ENCODE measurements at regions not wholly inside any gene's neighbourhood (a gene's known extent, or its start where the extent isn't known, plus 50 kb on each side); places are given as distances from the start of the nearest gene placed in this dataset.

GRCh38 chr5:3145641-3146040 lies 394.2 kb upstream of the IRX2 start:
- H3K4me3 ChIP-seq (ENCODE audit: low read depth, low read length), result no peak overlapping the region
- no peak for DNase-seq (ENCODE audit: low read depth)

GRCh38 chr5:3143382-3143781 lies 391.9 kb upstream of the IRX2 start:
- H3K4me3 ChIP-seq (ENCODE audit: low read depth, low read length), result no peak overlapping the region
- no peak for DNase-seq (ENCODE audit: low read depth)

GRCh38 chr5:3142261-3143027 lies 391.0 kb upstream of the IRX2 start:
- no peak overlapping the region for H3K4me3 ChIP-seq (ENCODE audit: low read depth, low read length)
- DNase-seq (ENCODE audit: low read depth), result no peak

GRCh38 chr5:3140117-3140516 lies 388.6 kb upstream of the IRX2 start:
- DNase-seq (ENCODE audit: low read depth), result no peak
- no peak overlapping the region for H3K4me3 ChIP-seq (ENCODE audit: low read depth, low read length)

- no peak overlapping the region for H3K4me3 ChIP-seq (ENCODE audit: low read depth, low read length)
- no peak for DNase-seq (ENCODE audit: low read depth)
These were observed 388.0 kb upstream of the IRX2 start for GRCh38 chr5:3139499-3139931.

GRCh38 chr5:3131161-3131560 lies 379.7 kb upstream of the IRX2 start:
- no peak for DNase-seq (ENCODE audit: low read depth)
- no peak overlapping the region for H3K4me3 ChIP-seq (ENCODE audit: low read depth, low read length)

- no peak for DNase-seq (ENCODE audit: low read depth)
- H3K4me3 ChIP-seq (ENCODE audit: low read depth, low read length), result no peak overlapping the region
These were observed 377.8 kb upstream of the IRX2 start for GRCh38 chr5:3129252-3129651.

GRCh38 chr5:3127423-3127911 lies 376.0 kb upstream of the IRX2 start:
- DNase-seq (ENCODE audit: low read depth), result no peak
- no peak overlapping the region for H3K4me3 ChIP-seq (ENCODE audit: low read depth, low read length)

- H3K4me3 ChIP-seq (ENCODE audit: low read depth, low read length), result no peak overlapping the region
- no peak for DNase-seq (ENCODE audit: low read depth)
These were observed 375.2 kb upstream of the IRX2 start for GRCh38 chr5:3126639-3127038.

GRCh38 chr5:3124410-3124809 lies 372.9 kb upstream of the IRX2 start:
- no peak overlapping the region for H3K4me3 ChIP-seq (ENCODE audit: low read depth, low read length)
- DNase-seq (ENCODE audit: low read depth), result no peak

GRCh38 chr5:3123763-3124157 lies 372.3 kb upstream of the IRX2 start:
- no peak overlapping the region for H3K4me3 ChIP-seq (ENCODE audit: low read depth, low read length)
- no peak for DNase-seq (ENCODE audit: low read depth)

GRCh38 chr5:3122985-3123762 lies 371.7 kb upstream of the IRX2 start:
- no peak overlapping the region for H3K4me3 ChIP-seq (ENCODE audit: low read depth, low read length)
- no peak for DNase-seq (ENCODE audit: low read depth)

GRCh38 chr5:3122216-3122615 lies 370.7 kb upstream of the IRX2 start:
- H3K4me3 ChIP-seq (ENCODE audit: low read depth, low read length), result no peak overlapping the region
- no peak for DNase-seq (ENCODE audit: low read depth)

GRCh38 chr5:3121813-3122212 lies 370.3 kb upstream of the IRX2 start:
- DNase-seq (ENCODE audit: low read depth), result no peak
- H3K4me3 ChIP-seq (ENCODE audit: low read depth, low read length), result no peak overlapping the region

GRCh38 chr5:3120028-3120427 lies 368.6 kb upstream of the IRX2 start:
- no peak overlapping the region for H3K4me3 ChIP-seq (ENCODE audit: low read depth, low read length)

GRCh38 chr5:3119435-3119834 lies 368.0 kb upstream of the IRX2 start:
- DNase-seq (ENCODE audit: low read depth), result no peak
- no peak overlapping the region for H3K4me3 ChIP-seq (ENCODE audit: low read depth, low read length)

More at GRCh38 chr5:3120028-3120427, 368.6 kb upstream of the IRX2 start:
- DNase-seq (ENCODE audit: low read depth), result no peak

- H3K4me3 ChIP-seq (ENCODE audit: low read depth, low read length), result no peak overlapping the region
- DNase-seq (ENCODE audit: low read depth), result no peak
These were observed 366.9 kb upstream of the IRX2 start for GRCh38 chr5:3118340-3118739.

GRCh38 chr5:3116366-3116765 lies 364.9 kb upstream of the IRX2 start:
- H3K4me3 ChIP-seq (ENCODE audit: low read depth, low read length), result no peak overlapping the region
- no peak for DNase-seq (ENCODE audit: low read depth)

GRCh38 chr5:3114467-3114866 lies 363.0 kb upstream of the IRX2 start:
- DNase-seq (ENCODE audit: low read depth), result no peak
- no peak overlapping the region for H3K4me3 ChIP-seq (ENCODE audit: low read depth, low read length)

GRCh38 chr5:3110371-3110770 lies 358.9 kb upstream of the IRX2 start:
- H3K4me3 ChIP-seq (ENCODE audit: low read depth, low read length), result no peak overlapping the region
- no peak for DNase-seq (ENCODE audit: low read depth)

- H3K4me3 ChIP-seq (ENCODE audit: low read depth, low read length), result no peak overlapping the region
- DNase-seq (ENCODE audit: low read depth), result no peak
These were observed 355.7 kb upstream of the IRX2 start for GRCh38 chr5:3107156-3107611.
